Right lobe of liver (tissue), 4 donors: ENCODE measurements at regions not wholly inside any gene's neighbourhood (a gene's known extent, or its start where the extent isn't known, plus 50 kb on each side); places are given as distances from the start of the nearest gene placed in this dataset.

Source experiments
- POLR2A ChIP-seq: fragments of 450-650 bp; IDR thresholded peaks from one replicate; pipeline ENCODE4 v1.6.1; 2017; ENCODE audit warnings: antibody characterized with exemption, mild to moderate bottlenecking
- TF ChIP-seq, protein P1 (sequence below), 4 donors: fragments of 200-600 bp in 3 of 4; fragments of 450-650 bp in 1 of 4; IDR thresholded peaks; one replicate each; pipeline versions ENCODE4 v1.5.1 to v1.8.0; 2016 to 2022; ENCODE audit warnings: antibody characterized with exemption in 4 of 4, mild to moderate bottlenecking in 2 of 4
- donor health status: DM: no; HTN: no; CAD: no.
- donor health status: DM: no; HTN: no; CAD: no.
- donor health status: DM: no; HTN: yes; CAD: no.

DNA sequence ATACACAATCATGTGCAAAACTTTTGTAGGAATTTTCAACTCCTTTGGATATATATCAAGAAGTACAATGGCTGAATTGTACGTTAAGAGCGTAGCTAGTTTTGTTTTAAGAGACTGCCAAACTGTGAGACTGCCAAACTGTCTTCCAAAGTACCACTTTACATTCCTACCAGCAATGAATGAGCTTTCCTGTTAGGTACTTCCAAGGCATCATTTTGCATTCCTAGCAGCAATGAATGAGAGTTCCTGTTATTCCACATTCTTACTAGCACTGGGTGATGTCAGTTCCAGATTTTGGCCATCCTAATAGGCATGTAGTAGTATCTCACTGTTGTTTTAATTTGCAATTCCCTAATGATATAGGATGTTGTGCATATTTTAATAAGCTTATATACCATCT is 219.3 kb downstream of the KCNN2 start:
- TF ChIP-seq, protein P1, sequence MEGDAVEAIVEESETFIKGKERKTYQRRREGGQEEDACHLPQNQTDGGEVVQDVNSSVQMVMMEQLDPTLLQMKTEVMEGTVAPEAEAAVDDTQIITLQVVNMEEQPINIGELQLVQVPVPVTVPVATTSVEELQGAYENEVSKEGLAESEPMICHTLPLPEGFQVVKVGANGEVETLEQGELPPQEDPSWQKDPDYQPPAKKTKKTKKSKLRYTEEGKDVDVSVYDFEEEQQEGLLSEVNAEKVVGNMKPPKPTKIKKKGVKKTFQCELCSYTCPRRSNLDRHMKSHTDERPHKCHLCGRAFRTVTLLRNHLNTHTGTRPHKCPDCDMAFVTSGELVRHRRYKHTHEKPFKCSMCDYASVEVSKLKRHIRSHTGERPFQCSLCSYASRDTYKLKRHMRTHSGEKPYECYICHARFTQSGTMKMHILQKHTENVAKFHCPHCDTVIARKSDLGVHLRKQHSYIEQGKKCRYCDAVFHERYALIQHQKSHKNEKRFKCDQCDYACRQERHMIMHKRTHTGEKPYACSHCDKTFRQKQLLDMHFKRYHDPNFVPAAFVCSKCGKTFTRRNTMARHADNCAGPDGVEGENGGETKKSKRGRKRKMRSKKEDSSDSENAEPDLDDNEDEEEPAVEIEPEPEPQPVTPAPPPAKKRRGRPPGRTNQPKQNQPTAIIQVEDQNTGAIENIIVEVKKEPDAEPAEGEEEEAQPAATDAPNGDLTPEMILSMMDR (IDR thresholded peaks at IDR 0.05): no peak
- no peak for TF ChIP-seq POLR2A
